ENCODE measurements at regions not wholly inside any gene's neighbourhood (a gene's known extent, or its start where the extent isn't known, plus 50 kb on each side); places are given as distances from the start of the nearest gene placed in this dataset.

- intact Hi-C loops (cut with micrococcal nuclease; ENCODE audit: unreplicated experiment) (no loop called here), in situ Hi-C loops (cut with HindIII; ENCODE audit: low pct_unique_long_range_greater_than_20kb, low sequenced_read_pairs) (no loop called here)
- H3K27ac ChIP-seq (ENCODE audit: low read length), result no peak overlapping the region
- no peak for DNase-seq (ENCODE audit: low read depth, low spot score)
- H3K4me1 ChIP-seq (ENCODE audit: control insufficient read depth, insufficient read depth, low read length), result no peaks in the 10 kb centered on the region
- no peaks in the 10 kb centered on the region for H3K36me3 ChIP-seq (ENCODE audit: control insufficient read depth, insufficient read depth, low read length)
- ChIA-PET CTCF (no interaction called here), POLR2A (no interaction called here)
- no peak for TF ChIP-seq SIN3A (IDR thresholded peaks at IDR 0.05; ENCODE audit: borderline replicate concordance, insufficient read depth, low read depth, low read length)
- TF ChIP-seq CTCF (IDR thresholded peaks at IDR 0.05), result no peak
- TF ChIP-seq TCF7L2 (IDR thresholded peaks at IDR 0.05; ENCODE audit: low read depth, low read length), result no peak
- TF ChIP-seq REST (IDR thresholded peaks at IDR 0.05; ENCODE audit: insufficient read depth in 1 of 2, low read depth in 2 of 2, low read length in 1 of 2), result no peak
- no peak for TF ChIP-seq POLR2AphosphoS5 (IDR thresholded peaks at IDR 0.05; ENCODE audit: low read depth, low read length)
- H3K4me3 ChIP-seq (ENCODE audit: low read depth in 2 of 2, low read length in 2 of 2), result no peak overlapping the region
- no peak for ATAC-seq
- no TSS peak for BruUV-seq (replicated peaks)
- no peaks in the 10 kb centered on the region for H3K27me3 ChIP-seq (ENCODE audit: control insufficient read depth, insufficient read depth, low read length)
- no peaks in the 10 kb centered on the region for H3K9me3 ChIP-seq (ENCODE audit: control insufficient read depth, insufficient read depth, low read depth, low read length)
These were observed 222.7 kb downstream of the SNX19 start for GRCh38 chr11:130693543-130693942.

- Histone ChIP-seq H3K36me3 (ENCODE audit: control insufficient read depth, insufficient read depth, low read length) (no peaks in the 10 kb centered on the region), H3K4me1 (ENCODE audit: control insufficient read depth, insufficient read depth, low read length) (no peaks in the 10 kb centered on the region), H3K9me3 (ENCODE audit: control insufficient read depth, insufficient read depth, low read depth, low read length) (no peaks in the 10 kb centered on the region), H3K27ac (ENCODE audit: low read length) (no peak overlapping the region), H3K4me3 (ENCODE audit: low read depth in 2 of 2, low read length in 2 of 2) (no peak overlapping the region), H3K27me3 (ENCODE audit: control insufficient read depth, insufficient read depth, low read length) (no peaks in the 10 kb centered on the region)
- intact Hi-C loops (cut with micrococcal nuclease; ENCODE audit: unreplicated experiment) (no loop called here), in situ Hi-C loops (cut with HindIII; ENCODE audit: low pct_unique_long_range_greater_than_20kb, low sequenced_read_pairs) (no loop called here)
- CTCF ChIA-PET, result no interaction called here
- no TSS peak for BruUV-seq (replicated peaks)
- ATAC-seq, result no peak
- no peak for TF ChIP-seq POLR2AphosphoS5 (IDR thresholded peaks at IDR 0.05; ENCODE audit: low read depth, low read length)
- TF ChIP-seq TCF7L2 (IDR thresholded peaks at IDR 0.05; ENCODE audit: low read depth, low read length), result no peak
- TF ChIP-seq CTCF (IDR thresholded peaks at IDR 0.05), result no peak
- no peak for TF ChIP-seq SIN3A (IDR thresholded peaks at IDR 0.05; ENCODE audit: borderline replicate concordance, insufficient read depth, low read depth, low read length)
- TF ChIP-seq REST (IDR thresholded peaks at IDR 0.05; ENCODE audit: insufficient read depth in 1 of 2, low read depth in 2 of 2, low read length in 1 of 2), result no peak
- no peak for DNase-seq (ENCODE audit: low read depth, low spot score)
- POLR2A ChIA-PET, result no interaction called here
These were observed 221.7 kb downstream of the SNX19 start for GRCh38 chr11:130694488-130695045.

Measured in Panc1 (cell line).